Natural killer cell treated with Interleukin-12 subunit alpha and Interleukin-12 subunit beta and Interleukin-15 and Interleukin-18, amount 100 ng/mL, for 72 hours (primary cell): ENCODE measurements at regions not wholly inside any gene's neighbourhood (a gene's known extent, or its start where the extent isn't known, plus 50 kb on each side); places are given as distances from the start of the nearest gene placed in this dataset.
"Not testable (repeated sequence)": the region's sequence is repeated elsewhere in the genome, so short reads cannot be mapped to it uniquely, and the experiment has no call there.

Experiments used
- ATAC-seq, 2 donors: fragments of 150-1000 bp; cut with Tn5 transposase in 1 of 2; sonication (Bioruptor Pico), chemical (Tn5 transposase) in 1 of 2; 2 replicates each; pipeline ENCODE4 v1.10.0; 2021
- DNase-seq: peaks from one replicate; pipeline ENCODE4 v3.0.0; 2022; ENCODE audit warnings: low spot score
- H3K27ac Mint-ChIP-seq, 2 donors: 1 replicate in 1 of 2; 2 replicates in 1 of 2; pipeline ENCODE4 v1.8.0; 2022; ENCODE audit warnings: mixed read lengths in 2 of 2, mild to moderate bottlenecking in 1 of 2, moderate library complexity in 1 of 2
- H3K27me3 Mint-ChIP-seq, 2 donors: 1 replicate in 1 of 2; 2 replicates in 1 of 2; pipeline ENCODE4 v1.8.0; 2022; ENCODE audit warnings: mixed read lengths in 2 of 2
- H3K36me3 Mint-ChIP-seq: one replicate; pipeline ENCODE4 v1.8.0; 2022; ENCODE audit warnings: mixed read lengths
- H3K4me1 Mint-ChIP-seq, 2 donors: 1 replicate in 1 of 2; 2 replicates in 1 of 2; pipeline ENCODE4 v1.8.0; 2022; ENCODE audit warnings: low read depth in 2 of 2, mixed read lengths in 2 of 2, mild to moderate bottlenecking in 1 of 2
- H3K4me3 Mint-ChIP-seq: one replicate; pipeline ENCODE4 v1.8.0; 2022; ENCODE audit warnings: mixed read lengths
- H3K9me3 Mint-ChIP-seq: 2 replicates; pipeline ENCODE4 v1.8.0; 2022; ENCODE audit warnings: mixed read lengths

- not testable (repeated sequence) for H3K9me3 Mint-ChIP-seq, H3K36me3 Mint-ChIP-seq, H3K27ac Mint-ChIP-seq, H3K4me1 Mint-ChIP-seq, DNase-seq, H3K4me3 Mint-ChIP-seq
- peak in 1 of 2 donors; percentile 33 for ATAC-seq
- H3K27me3 Mint-ChIP-seq: peaks cover 21 to 32% of the 10 kb centered on the region in 2 donors
Observed at GRCh38 chr15:22715133-22715845, 71.2 kb upstream of the NIPA1 start.

- H3K9me3 Mint-ChIP-seq, H3K4me3 Mint-ChIP-seq, H3K27ac Mint-ChIP-seq, DNase-seq, H3K36me3 Mint-ChIP-seq, ATAC-seq, H3K4me1 Mint-ChIP-seq: not testable (repeated sequence)
- peaks cover 17 to 22% of the 10 kb centered on the region in 2 donors for H3K27me3 Mint-ChIP-seq
Observed at GRCh38 chr15:22719980-22720379, 66.5 kb upstream of the NIPA1 start.

- not testable (repeated sequence) for DNase-seq, H3K4me1 Mint-ChIP-seq, H3K36me3 Mint-ChIP-seq, H3K4me3 Mint-ChIP-seq, H3K27ac Mint-ChIP-seq, H3K27me3 Mint-ChIP-seq, H3K9me3 Mint-ChIP-seq, ATAC-seq
Observed at GRCh38 chr15:22726104-22726503, 60.3 kb upstream of the NIPA1 start.

- H3K27me3 Mint-ChIP-seq: peaks cover 14 to 33% of the 10 kb centered on the region in 2 donors
- DNase-seq, ATAC-seq, H3K4me3 Mint-ChIP-seq, H3K9me3 Mint-ChIP-seq, H3K4me1 Mint-ChIP-seq, H3K27ac Mint-ChIP-seq, H3K36me3 Mint-ChIP-seq: not testable (repeated sequence)
Observed at GRCh38 chr15:22735067-22735466, 51.4 kb upstream of the NIPA1 start.

- no peaks in the 10 kb centered on the region for H3K4me1 Mint-ChIP-seq
- no peak for ATAC-seq
Observed at GRCh38 chr15:22735781-22736180, 50.7 kb upstream of the NIPA1 start.

GRCh38 chr15:22736200-22736599 is 50.2 kb upstream of the NIPA1 start:
- not testable (repeated sequence) for DNase-seq, H3K9me3 Mint-ChIP-seq, H3K4me3 Mint-ChIP-seq, H3K36me3 Mint-ChIP-seq, ATAC-seq, H3K4me1 Mint-ChIP-seq, H3K27ac Mint-ChIP-seq
- peaks cover 17 to 42% of the 10 kb centered on the region in 2 donors for H3K27me3 Mint-ChIP-seq

More at GRCh38 chr15:22735781-22736180, 50.7 kb upstream of the NIPA1 start:
- no peak overlapping the region for H3K27ac Mint-ChIP-seq
- no peak for DNase-seq
- H3K4me3 Mint-ChIP-seq: no peak overlapping the region
- H3K9me3 Mint-ChIP-seq: no peaks in the 10 kb centered on the region
- H3K27me3 Mint-ChIP-seq: peaks cover 17 to 40% of the 10 kb centered on the region in 2 donors
- no peaks in the 10 kb centered on the region for H3K36me3 Mint-ChIP-seq
